ENCODE measurements at regions not wholly inside any gene's neighbourhood (a gene's known extent, or its start where the extent isn't known, plus 50 kb on each side); places are given as distances from the start of the nearest gene placed in this dataset.

DNA sequence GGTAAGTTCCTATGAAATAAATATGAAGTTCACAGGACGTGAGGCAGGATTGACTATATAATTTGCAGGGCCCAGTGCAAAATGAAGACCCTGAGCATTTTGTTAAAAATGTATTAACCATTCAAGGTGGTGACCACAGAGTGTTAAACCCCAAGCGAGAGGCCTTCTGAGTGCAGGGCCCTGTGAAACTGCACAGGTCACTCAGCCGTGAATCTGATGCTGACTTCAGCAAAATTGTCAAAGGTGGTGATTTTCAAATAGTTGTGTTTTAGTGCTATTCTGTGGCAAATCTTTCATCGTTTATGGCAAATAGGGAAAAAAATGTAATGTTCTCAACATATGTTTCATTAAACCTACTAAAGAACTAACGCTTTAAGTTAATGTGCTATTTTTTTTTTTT is 334.0 kb upstream of the NAV3 start:
- H3K4me3 ChIP-seq (ENCODE audit: low read length, poor library complexity, severe bottlenecking) = no peak overlapping the region
- TF ChIP-seq CTCF (conservative IDR thresholded peaks at IDR 0.05; ENCODE audit: low read length) (no peak), EZH2phosphoT487 (IDR thresholded peaks at IDR 0.05; ENCODE audit: borderline replicate concordance) (no peak)

GRCh38 chr12:77494296-77494695 is 336.4 kb upstream of the NAV3 start:
- H3K4me1 ChIP-seq (ENCODE audit: insufficient read depth, low read length, poor library complexity, severe bottlenecking) = no peaks in the 10 kb centered on the region
- H3K9me2 ChIP-seq (replicated peaks; ENCODE audit: low read depth, low read length) = no peaks in the 10 kb centered on the region
- H2AFZ ChIP-seq (ENCODE audit: low read length) = no peak overlapping the region
- no peaks in the 10 kb centered on the region for H3K27me3 ChIP-seq (ENCODE audit: insufficient read depth, low read length, poor library complexity, severe bottlenecking)
- H4K20me1 ChIP-seq (ENCODE audit: insufficient read depth, low read length, poor library complexity, severe bottlenecking) = no peaks in the 10 kb centered on the region
- H3K36me3 ChIP-seq (ENCODE audit: insufficient read depth, low read length) = no peaks in the 10 kb centered on the region
- no peak for TF ChIP-seq CTCF (conservative IDR thresholded peaks at IDR 0.05; ENCODE audit: low read length)
- TF ChIP-seq EZH2phosphoT487 (IDR thresholded peaks at IDR 0.05; ENCODE audit: borderline replicate concordance) = no peak
- H3K79me2 ChIP-seq (ENCODE audit: insufficient read depth, low read length) = no peaks in the 10 kb centered on the region
- no peak overlapping the region for H3K4me3 ChIP-seq (ENCODE audit: low read length, poor library complexity, severe bottlenecking)
- no peaks in the 10 kb centered on the region for H3K9me3 ChIP-seq (ENCODE audit: insufficient read depth, low read depth, low read length)
- H3K9ac ChIP-seq (ENCODE audit: low read depth, low read length, poor library complexity, severe bottlenecking) = no peak overlapping the region
- no peak overlapping the region for H3K4me2 ChIP-seq (ENCODE audit: low read depth, low read length, poor library complexity, severe bottlenecking)
- H3F3A ChIP-seq (ENCODE audit: low read depth) = no peaks in the 10 kb centered on the region

More for the DNA sequence above, 334.0 kb upstream of the NAV3 start:
- Histone ChIP-seq H3K36me3 (ENCODE audit: insufficient read depth, low read length) (no peaks in the 10 kb centered on the region), H4K20me1 (ENCODE audit: insufficient read depth, low read length, poor library complexity, severe bottlenecking) (no peaks in the 10 kb centered on the region), H3F3A (ENCODE audit: low read depth) (no peaks in the 10 kb centered on the region), H3K79me2 (ENCODE audit: insufficient read depth, low read length) (no peaks in the 10 kb centered on the region), H3K9ac (ENCODE audit: low read depth, low read length, poor library complexity, severe bottlenecking) (no peak overlapping the region), H3K9me2 (replicated peaks; ENCODE audit: low read depth, low read length) (no peaks in the 10 kb centered on the region), H3K4me2 (ENCODE audit: low read depth, low read length, poor library complexity, severe bottlenecking) (no peak overlapping the region), H3K4me1 (ENCODE audit: insufficient read depth, low read length, poor library complexity, severe bottlenecking) (no peaks in the 10 kb centered on the region), H3K9me3 (ENCODE audit: insufficient read depth, low read depth, low read length) (no peaks in the 10 kb centered on the region), H2AFZ (ENCODE audit: low read length) (no peak overlapping the region), H3K27me3 (ENCODE audit: insufficient read depth, low read length, poor library complexity, severe bottlenecking) (no peaks in the 10 kb centered on the region)

- no peaks in the 10 kb centered on the region for H3K79me2 ChIP-seq (ENCODE audit: insufficient read depth, low read length)
- no peak overlapping the region for H3K4me3 ChIP-seq (ENCODE audit: low read length, poor library complexity, severe bottlenecking)
- no peaks in the 10 kb centered on the region for H3K9me3 ChIP-seq (ENCODE audit: insufficient read depth, low read depth, low read length)
- H3K9ac ChIP-seq (ENCODE audit: low read depth, low read length, poor library complexity, severe bottlenecking) = no peak overlapping the region
- H2AFZ ChIP-seq (ENCODE audit: low read length) = no peak overlapping the region
- no peak for TF ChIP-seq CTCF (conservative IDR thresholded peaks at IDR 0.05; ENCODE audit: low read length)
- no peak for TF ChIP-seq EZH2phosphoT487 (IDR thresholded peaks at IDR 0.05; ENCODE audit: borderline replicate concordance)
- no peaks in the 10 kb centered on the region for H3K9me2 ChIP-seq (replicated peaks; ENCODE audit: low read depth, low read length)
- no peaks in the 10 kb centered on the region for H4K20me1 ChIP-seq (ENCODE audit: insufficient read depth, low read length, poor library complexity, severe bottlenecking)
- no peaks in the 10 kb centered on the region for H3F3A ChIP-seq (ENCODE audit: low read depth)
- no peaks in the 10 kb centered on the region for H3K27me3 ChIP-seq (ENCODE audit: insufficient read depth, low read length, poor library complexity, severe bottlenecking)
- H3K36me3 ChIP-seq (ENCODE audit: insufficient read depth, low read length) = no peaks in the 10 kb centered on the region
- no peak overlapping the region for H3K4me2 ChIP-seq (ENCODE audit: low read depth, low read length, poor library complexity, severe bottlenecking)
- no peaks in the 10 kb centered on the region for H3K4me1 ChIP-seq (ENCODE audit: insufficient read depth, low read length, poor library complexity, severe bottlenecking)
These were observed 337.2 kb upstream of the NAV3 start for GRCh38 chr12:77493302-77494168.

Measured in Loucy (cell line).